ENCODE measurements at regions not wholly inside any gene's neighbourhood (a gene's known extent, or its start where the extent isn't known, plus 50 kb on each side); places are given as distances from the start of the nearest gene placed in this dataset.

DNA sequence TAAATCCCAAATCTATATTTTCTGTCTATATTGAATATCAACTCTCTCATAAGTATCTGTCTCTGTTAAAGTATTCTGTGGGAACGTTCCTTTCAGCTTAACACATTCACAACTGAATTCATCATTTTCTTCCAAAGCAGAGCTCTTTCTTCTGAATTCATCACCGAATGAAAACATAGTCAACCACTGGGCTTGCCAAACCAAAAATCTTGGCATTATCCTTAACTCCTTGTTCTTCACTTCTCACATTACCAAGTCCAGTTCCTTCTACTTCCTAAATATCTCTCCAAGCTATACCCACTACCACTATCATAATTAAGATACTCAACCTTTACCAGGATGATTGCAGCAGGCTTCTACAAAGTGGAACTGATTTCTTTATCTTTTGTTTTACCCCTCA is 559.8 kb downstream of the MAT2B start:
- H3K4me3 ChIP-seq (ENCODE audit: low read length) = no peak overlapping the region
- Mint-ChIP-seq H3K36me3 (no peaks in the 10 kb centered on the region), H3K4me1 (no peaks in the 10 kb centered on the region), H3K27me3 (ENCODE audit: low read depth in 2 of 2) (no peaks in the 10 kb centered on the region), H3K27ac (no peak overlapping the region), H3K9me3 (peaks cover 2% of the 10 kb centered on the region in 2 donors), H3K4me3 (no peak overlapping the region)
- intact Hi-C loops (cut with micrococcal nuclease) = no loop called here
- no peaks in the 10 kb centered on the region for H3K4me1 ChIP-seq (ENCODE audit: control insufficient read depth, insufficient read depth, low read length)
- WGBS (ENCODE audit: insufficient coverage) = 87% methylated on average over 2 of the region's 2 CpGs
- no peaks in the 10 kb centered on the region for H3K27me3 ChIP-seq (ENCODE audit: control insufficient read depth, insufficient read depth, low read length)
- no peak for ATAC-seq
- no peak for DNase-seq
- H3K36me3 ChIP-seq (ENCODE audit: control insufficient read depth, insufficient read depth, low read length) = no peaks in the 10 kb centered on the region
- no peaks in the 10 kb centered on the region for H3K9me3 ChIP-seq (ENCODE audit: control insufficient read depth, insufficient read depth, low read length)
- H3K27ac ChIP-seq (ENCODE audit: low read length) = no peak overlapping the region
- TF ChIP-seq, protein P1, sequence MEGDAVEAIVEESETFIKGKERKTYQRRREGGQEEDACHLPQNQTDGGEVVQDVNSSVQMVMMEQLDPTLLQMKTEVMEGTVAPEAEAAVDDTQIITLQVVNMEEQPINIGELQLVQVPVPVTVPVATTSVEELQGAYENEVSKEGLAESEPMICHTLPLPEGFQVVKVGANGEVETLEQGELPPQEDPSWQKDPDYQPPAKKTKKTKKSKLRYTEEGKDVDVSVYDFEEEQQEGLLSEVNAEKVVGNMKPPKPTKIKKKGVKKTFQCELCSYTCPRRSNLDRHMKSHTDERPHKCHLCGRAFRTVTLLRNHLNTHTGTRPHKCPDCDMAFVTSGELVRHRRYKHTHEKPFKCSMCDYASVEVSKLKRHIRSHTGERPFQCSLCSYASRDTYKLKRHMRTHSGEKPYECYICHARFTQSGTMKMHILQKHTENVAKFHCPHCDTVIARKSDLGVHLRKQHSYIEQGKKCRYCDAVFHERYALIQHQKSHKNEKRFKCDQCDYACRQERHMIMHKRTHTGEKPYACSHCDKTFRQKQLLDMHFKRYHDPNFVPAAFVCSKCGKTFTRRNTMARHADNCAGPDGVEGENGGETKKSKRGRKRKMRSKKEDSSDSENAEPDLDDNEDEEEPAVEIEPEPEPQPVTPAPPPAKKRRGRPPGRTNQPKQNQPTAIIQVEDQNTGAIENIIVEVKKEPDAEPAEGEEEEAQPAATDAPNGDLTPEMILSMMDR (IDR thresholded peaks at IDR 0.05) = no peak

DNA sequence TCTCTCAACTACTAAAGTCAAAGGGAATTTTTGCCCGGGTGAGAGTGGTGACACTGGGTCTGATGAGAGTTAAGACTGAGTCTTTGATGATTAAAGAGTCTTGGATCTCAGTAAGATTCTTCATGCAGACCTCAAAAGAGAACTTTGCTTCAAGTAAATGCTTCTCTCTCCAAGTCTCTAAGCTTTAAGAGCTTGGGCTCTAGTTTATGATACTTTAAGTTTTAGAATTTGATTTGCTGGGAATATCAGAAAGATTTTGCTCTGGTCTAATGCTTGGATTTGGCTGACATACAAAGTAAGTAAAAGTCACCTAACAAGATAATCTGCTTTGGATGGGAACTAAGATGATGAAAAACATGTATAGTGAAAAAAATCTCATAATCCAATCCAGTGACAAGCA is 566.3 kb downstream of the MAT2B start:
- TF ChIP-seq, protein P1 (IDR thresholded peaks at IDR 0.05) = no peak
- no peak for DNase-seq
- Histone ChIP-seq H3K27me3 (ENCODE audit: control insufficient read depth, insufficient read depth, low read length) (no peaks in the 10 kb centered on the region), H3K9me3 (ENCODE audit: control insufficient read depth, insufficient read depth, low read length) (no peaks in the 10 kb centered on the region), H3K27ac (ENCODE audit: low read length) (no peak overlapping the region), H3K36me3 (ENCODE audit: control insufficient read depth, insufficient read depth, low read length) (no peaks in the 10 kb centered on the region), H3K4me1 (ENCODE audit: control insufficient read depth, insufficient read depth, low read length) (no peaks in the 10 kb centered on the region), H3K4me3 (ENCODE audit: low read length) (no peak overlapping the region)
- intact Hi-C loops (cut with micrococcal nuclease) = no loop called here
- Mint-ChIP-seq H3K9me3 (peaks cover 2% of the 10 kb centered on the region in 2 donors), H3K4me3 (no peak overlapping the region), H3K4me1 (no peaks in the 10 kb centered on the region), H3K36me3 (no peaks in the 10 kb centered on the region), H3K27me3 (ENCODE audit: low read depth in 2 of 2) (no peaks in the 10 kb centered on the region), H3K27ac (no peak overlapping the region)
- WGBS (ENCODE audit: insufficient coverage) = 60% methylated on average over 1 of the region's 1 CpG
- no peak for ATAC-seq

DNA sequence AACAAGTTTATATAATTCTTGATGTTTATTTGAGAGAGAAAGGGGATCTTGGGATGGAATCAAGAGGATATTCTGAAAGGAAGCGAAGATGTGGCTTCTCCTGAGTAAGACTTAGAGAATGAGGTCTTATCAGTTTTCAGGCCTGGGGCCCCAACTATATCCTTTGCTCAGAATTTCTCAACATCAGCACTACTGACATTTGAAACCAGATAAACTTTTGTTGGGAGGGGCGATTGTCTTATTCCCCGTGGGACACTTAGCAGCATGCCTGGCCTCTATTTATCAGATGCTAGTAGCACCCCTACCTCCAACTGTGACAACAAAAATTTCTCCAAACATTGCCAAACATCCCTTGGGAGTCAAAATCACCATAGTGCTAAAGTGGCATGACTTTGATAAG is 567.7 kb downstream of the MAT2B start:
- H3K27ac ChIP-seq (ENCODE audit: low read length) = no peak overlapping the region
- H3K4me3 Mint-ChIP-seq = no peak overlapping the region
- H3K4me3 ChIP-seq (ENCODE audit: low read length) = no peak overlapping the region
- no peaks in the 10 kb centered on the region for H3K4me1 Mint-ChIP-seq
- intact Hi-C loops (cut with micrococcal nuclease) = no loop called here
- H3K27me3 Mint-ChIP-seq (ENCODE audit: low read depth in 2 of 2) = no peaks in the 10 kb centered on the region
- no peaks in the 10 kb centered on the region for H3K27me3 ChIP-seq (ENCODE audit: control insufficient read depth, insufficient read depth, low read length)
- no peaks in the 10 kb centered on the region for H3K36me3 Mint-ChIP-seq
- H3K9me3 ChIP-seq (ENCODE audit: control insufficient read depth, insufficient read depth, low read length) = no peaks in the 10 kb centered on the region
- H3K36me3 ChIP-seq (ENCODE audit: control insufficient read depth, insufficient read depth, low read length) = no peaks in the 10 kb centered on the region
- ATAC-seq (no peak), DNase-seq (no peak)
- WGBS (ENCODE audit: insufficient coverage) = 67% methylated on average over 3 of the region's 3 CpGs
- H3K9me3 Mint-ChIP-seq = peaks cover 2% of the 10 kb centered on the region in 2 donors
- no peaks in the 10 kb centered on the region for H3K4me1 ChIP-seq (ENCODE audit: control insufficient read depth, insufficient read depth, low read length)
- no peak overlapping the region for H3K27ac Mint-ChIP-seq
- TF ChIP-seq, protein P1 (IDR thresholded peaks at IDR 0.05) = no peak

DNA sequence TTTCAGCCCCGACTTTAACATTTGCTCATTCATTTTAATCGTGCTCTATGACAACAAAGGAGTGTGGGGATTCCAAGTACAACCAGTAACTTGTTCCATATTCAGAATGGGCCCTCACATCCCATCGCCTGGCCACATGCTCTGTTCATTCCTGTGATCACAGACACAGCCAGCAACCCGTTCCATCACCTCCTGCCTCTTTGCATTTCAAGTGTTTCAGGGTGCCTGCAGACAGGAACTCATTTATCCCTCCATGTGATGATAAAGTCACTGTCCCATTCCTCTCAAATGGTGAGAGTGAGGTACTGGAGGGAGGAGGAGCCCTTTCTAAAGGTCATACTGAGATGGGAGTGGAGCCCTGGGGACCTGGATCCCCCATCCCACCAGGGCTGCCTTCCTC is 571.1 kb downstream of the MAT2B start:
- TF ChIP-seq, protein P1 (IDR thresholded peaks at IDR 0.05) = no peak
- no peaks in the 10 kb centered on the region for H3K36me3 Mint-ChIP-seq
- ATAC-seq = no peak
- no peak overlapping the region for H3K27ac Mint-ChIP-seq
- H3K4me3 Mint-ChIP-seq = no peak overlapping the region
- intact Hi-C loops (cut with micrococcal nuclease) = no loop called here
- 83% methylated on average over 4 of the region's 4 CpGs for WGBS (ENCODE audit: insufficient coverage)
- no peaks in the 10 kb centered on the region for H3K36me3 ChIP-seq (ENCODE audit: control insufficient read depth, insufficient read depth, low read length)
- no peaks in the 10 kb centered on the region for H3K27me3 Mint-ChIP-seq (ENCODE audit: low read depth in 2 of 2)
- peaks cover 0 to 1% of the 10 kb centered on the region in 2 donors for H3K9me3 Mint-ChIP-seq
- H3K9me3 ChIP-seq (ENCODE audit: control insufficient read depth, insufficient read depth, low read length) = no peaks in the 10 kb centered on the region
- no peak overlapping the region for H3K4me3 ChIP-seq (ENCODE audit: low read length)
- no peaks in the 10 kb centered on the region for H3K27me3 ChIP-seq (ENCODE audit: control insufficient read depth, insufficient read depth, low read length)
- no peak overlapping the region for H3K27ac ChIP-seq (ENCODE audit: low read length)
- no peaks in the 10 kb centered on the region for H3K4me1 ChIP-seq (ENCODE audit: control insufficient read depth, insufficient read depth, low read length)
- DNase-seq = no peak
- H3K4me1 Mint-ChIP-seq = no peaks in the 10 kb centered on the region

All from natural killer cell (primary cell).